ENCODE measurements at regions not wholly inside any gene's neighbourhood (a gene's known extent, or its start where the extent isn't known, plus 50 kb on each side); places are given as distances from the start of the nearest gene placed in this dataset.

GRCh38 chr14:60563113-60563512 is 54.2 kb downstream of the SIX6 start:
- Mint-ChIP-seq H3K4me3 (no peak overlapping the region), H3K9me3 (no peaks in the 10 kb centered on the region), H3K36me3 (ENCODE audit: low read depth) (no peaks in the 10 kb centered on the region), H3K27ac (no peak overlapping the region), H3K27me3 (peaks cover 8% of the 10 kb centered on the region), H3K4me1 (ENCODE audit: low read depth) (no peaks in the 10 kb centered on the region)
- TF ChIP-seq CTCF (IDR thresholded peaks at IDR 0.05): no peak
- Histone ChIP-seq H3K36me3 (ENCODE audit: insufficient read depth, low read length) (no peaks in the 10 kb centered on the region), H3K9me3 (ENCODE audit: control insufficient read depth in 1 of 2, insufficient read depth in 1 of 2, low read length in 2 of 2) (no peaks in the 10 kb centered on the region), H3K4me1 (ENCODE audit: insufficient read depth, low read length) (no peaks in the 10 kb centered on the region), H3K27me3 (ENCODE audit: control insufficient read depth in 1 of 2, insufficient read depth in 2 of 2, low read length in 2 of 2) (peaks cover 3 to 6% of the 10 kb centered on the region in 2 experiments), H3K4me3 (ENCODE audit: low read length) (no peak overlapping the region), H3K27ac (ENCODE audit: low read depth in 1 of 2, low read length in 2 of 2) (no peak overlapping the region)
- CTCF ChIA-PET: no interaction called here
- DNase-seq (no peak), ATAC-seq (ENCODE audit: poor library complexity) (no peak)
- POLR2A ChIA-PET: no interaction called here
- intact Hi-C loops (cut with DNase I, micrococcal nuclease): loop anchor here (5.0 to 10.0 kb wide), 5 partner anchors 211 to 498 kb away; no protein-coding TSS in a partner anchor

GRCh38 chr14:60565211-60565610 is 56.3 kb downstream of the SIX6 start:
- Mint-ChIP-seq H3K4me1 (ENCODE audit: low read depth) (no peaks in the 10 kb centered on the region), H3K27me3 (peaks cover 8% of the 10 kb centered on the region), H3K36me3 (ENCODE audit: low read depth) (no peaks in the 10 kb centered on the region), H3K4me3 (no peak overlapping the region), H3K9me3 (no peaks in the 10 kb centered on the region), H3K27ac (no peak overlapping the region)
- Histone ChIP-seq H3K9me3 (ENCODE audit: control insufficient read depth in 1 of 2, insufficient read depth in 1 of 2, low read length in 2 of 2) (no peaks in the 10 kb centered on the region), H3K36me3 (ENCODE audit: insufficient read depth, low read length) (no peaks in the 10 kb centered on the region), H3K4me1 (ENCODE audit: insufficient read depth, low read length) (no peaks in the 10 kb centered on the region), H3K27ac (ENCODE audit: low read depth in 1 of 2, low read length in 2 of 2) (no peak overlapping the region), H3K4me3 (ENCODE audit: low read length) (no peak overlapping the region), H3K27me3 (ENCODE audit: control insufficient read depth in 1 of 2, insufficient read depth in 2 of 2, low read length in 2 of 2) (peaks cover 3 to 6% of the 10 kb centered on the region in 2 experiments)
- TF ChIP-seq CTCF (IDR thresholded peaks at IDR 0.05): no peak
- ChIA-PET CTCF (interaction anchor here (0.7 kb wide), 1 partner anchor 155 kb away, joined by 3 read pairs; no protein-coding TSS in a partner anchor), POLR2A (no interaction called here)
- ATAC-seq (ENCODE audit: poor library complexity): no peak
- intact Hi-C loops (cut with DNase I, micrococcal nuclease): loop anchor here in 1 of 2 experiments (10.0 kb wide), 1 partner anchor 500 kb away; no protein-coding TSS in a partner anchor
- DNase-seq: no peak

- H3K27me3 Mint-ChIP-seq: peaks cover 8% of the 10 kb centered on the region
- H3K36me3 Mint-ChIP-seq (ENCODE audit: low read depth): no peaks in the 10 kb centered on the region
- no peak overlapping the region for H3K27ac Mint-ChIP-seq
- H3K4me1 ChIP-seq (ENCODE audit: insufficient read depth, low read length): no peaks in the 10 kb centered on the region
- no peaks in the 10 kb centered on the region for H3K9me3 Mint-ChIP-seq
- POLR2A ChIA-PET: no interaction called here
- ATAC-seq (ENCODE audit: poor library complexity) (no peak), DNase-seq (no peak)
- H3K27ac ChIP-seq (ENCODE audit: low read depth in 1 of 2, low read length in 2 of 2): no peak overlapping the region
- no peaks in the 10 kb centered on the region for H3K4me1 Mint-ChIP-seq (ENCODE audit: low read depth)
- no peaks in the 10 kb centered on the region for H3K36me3 ChIP-seq (ENCODE audit: insufficient read depth, low read length)
- H3K4me3 Mint-ChIP-seq: no peak overlapping the region
- no peak overlapping the region for H3K4me3 ChIP-seq (ENCODE audit: low read length)
- intact Hi-C loops (cut with DNase I, micrococcal nuclease): loop anchor here in 1 of 2 experiments (10.0 kb wide), 1 partner anchor 501 kb away; no protein-coding TSS in a partner anchor
- H3K27me3 ChIP-seq (ENCODE audit: control insufficient read depth in 1 of 2, insufficient read depth in 2 of 2, low read length in 2 of 2): peaks cover 3 to 6% of the 10 kb centered on the region in 2 experiments
- no peaks in the 10 kb centered on the region for H3K9me3 ChIP-seq (ENCODE audit: control insufficient read depth in 1 of 2, insufficient read depth in 1 of 2, low read length in 2 of 2)
- CTCF ChIA-PET: no interaction called here
- no peak for TF ChIP-seq CTCF (IDR thresholded peaks at IDR 0.05)
Observed at GRCh38 chr14:60566101-60566500, 57.2 kb downstream of the SIX6 start.

Measured in CD4-positive, alpha-beta T cell (primary cell).